ENCODE measurements at regions not wholly inside any gene's neighbourhood (a gene's known extent, or its start where the extent isn't known, plus 50 kb on each side); places are given as distances from the start of the nearest gene placed in this dataset.

DNA sequence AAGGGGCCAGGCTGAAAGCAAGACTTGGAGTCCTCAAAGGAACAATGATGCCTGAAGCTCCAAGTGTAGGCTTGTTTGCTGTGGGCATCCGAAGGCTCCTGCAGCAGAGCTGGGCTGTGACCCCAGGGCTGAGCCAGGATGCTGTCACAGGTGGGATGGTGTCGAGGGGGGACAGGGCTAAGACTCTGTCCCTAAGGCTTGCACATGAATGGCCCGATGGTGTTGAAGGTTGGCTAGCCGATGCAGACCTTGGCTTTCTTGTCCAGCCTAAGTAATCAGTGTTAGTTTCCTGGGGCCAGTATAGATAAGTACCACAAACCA lies 251.0 kb downstream of the NDUFA10 start:
- no peaks in the 10 kb centered on the region for H3K36me3 ChIP-seq (ENCODE audit: control insufficient read depth in 4 of 4, insufficient read depth in 3 of 4, low read depth in 1 of 4, low read length in 3 of 4)
- no peak overlapping the region for H3K9ac ChIP-seq (ENCODE audit: low read depth in 1 of 2, low read length in 2 of 2)
- H3K27ac ChIP-seq (ENCODE audit: low read depth in 1 of 2, low read length in 2 of 2) = no peak overlapping the region
- WGBS = 78% methylated on average over 4 of the region's 4 CpGs
- no peak for TF ChIP-seq RAD21 (IDR thresholded peaks at IDR 0.05)
- TF ChIP-seq NR2F2 (IDR thresholded peaks at IDR 0.05) = no peak
- TF ChIP-seq HNF4A (conservative IDR thresholded peaks at IDR 0.05) = no peak
- TF ChIP-seq EGR1 (IDR thresholded peaks at IDR 0.05; ENCODE audit: low read depth in 2 of 2) = no peak
- TF ChIP-seq RXRA (IDR thresholded peaks at IDR 0.05) = no peak
- TF ChIP-seq REST (IDR thresholded peaks at IDR 0.05) = no peak
- no peak for TF ChIP-seq ZBTB33 (IDR thresholded peaks at IDR 0.05)
- TF ChIP-seq, protein P1, sequence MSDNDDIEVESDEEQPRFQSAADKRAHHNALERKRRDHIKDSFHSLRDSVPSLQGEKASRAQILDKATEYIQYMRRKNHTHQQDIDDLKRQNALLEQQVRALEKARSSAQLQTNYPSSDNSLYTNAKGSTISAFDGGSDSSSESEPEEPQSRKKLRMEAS (IDR thresholded peaks at IDR 0.05) = no peak
- no peak for TF ChIP-seq SP1 (IDR thresholded peaks at IDR 0.05)
- no peak for TF ChIP-seq FOXA1 (IDR thresholded peaks at IDR 0.05)
- no peak for DNase-seq (ENCODE audit: low spot score)
- peaks cover 0 to 14% (median 6%) of the 10 kb centered on the region in 4 donors for H3K9me3 ChIP-seq (ENCODE audit: control insufficient read depth in 4 of 4, low read length in 3 of 4)
- H3K4me1 ChIP-seq (ENCODE audit: control insufficient read depth in 4 of 4, insufficient read depth in 4 of 4, low read length in 3 of 4) = no peaks in the 10 kb centered on the region
- H3K27me3 ChIP-seq (ENCODE audit: control insufficient read depth in 4 of 4, insufficient read depth in 4 of 4, low read length in 3 of 4) = no peaks in the 10 kb centered on the region
- H3K4me3 ChIP-seq (ENCODE audit: low read depth in 1 of 3, low read length in 3 of 3) = no peak overlapping the region

DNA sequence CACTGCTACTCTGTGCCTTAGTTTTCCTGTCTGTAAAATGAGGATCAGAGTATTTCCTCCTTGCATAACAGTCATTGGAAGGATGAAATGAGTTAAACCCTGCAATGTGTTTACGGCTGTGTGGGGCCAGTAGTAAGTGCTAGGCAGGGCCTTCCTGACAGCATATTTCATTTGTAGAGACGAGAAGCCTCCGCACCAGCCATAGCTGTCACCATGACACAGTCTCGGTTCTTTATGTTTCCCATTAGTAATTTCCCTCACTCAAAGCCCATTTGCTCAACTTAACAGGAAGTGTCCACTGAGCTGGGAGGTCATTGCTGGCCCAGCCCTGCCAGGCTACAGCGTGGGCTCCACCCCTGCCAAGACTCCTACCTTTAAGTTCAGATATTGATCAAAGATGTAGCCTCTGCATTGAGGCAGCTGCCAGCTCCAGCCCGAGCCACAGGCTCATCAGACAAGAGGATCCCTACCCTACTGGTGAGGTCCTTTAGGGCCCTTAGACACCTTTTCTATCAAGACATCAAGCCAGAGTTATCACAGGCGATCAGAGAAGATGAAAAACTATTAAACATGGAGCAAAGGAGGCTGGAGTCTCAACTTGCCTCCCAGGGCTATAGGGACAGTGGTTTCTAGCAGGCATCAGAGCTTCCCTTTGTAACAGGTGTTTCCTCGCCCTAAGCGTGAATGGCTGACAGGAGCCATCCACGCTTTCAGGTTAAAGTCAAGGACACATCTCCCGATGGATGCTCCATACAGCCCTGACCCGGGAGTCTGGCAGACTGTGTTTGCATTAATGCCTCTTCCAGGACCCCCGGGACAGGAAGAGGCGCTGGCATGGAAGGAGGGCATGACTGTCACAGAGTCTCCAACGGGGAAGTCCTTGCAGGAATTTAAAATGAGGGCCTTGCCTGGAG lies 251.7 kb downstream of the NDUFA10 start:
- Histone ChIP-seq H3K27ac (ENCODE audit: low read depth in 1 of 2, low read length in 2 of 2) (no peak overlapping the region), H3K27me3 (ENCODE audit: control insufficient read depth in 4 of 4, insufficient read depth in 4 of 4, low read length in 3 of 4) (no peaks in the 10 kb centered on the region), H3K4me1 (ENCODE audit: control insufficient read depth in 4 of 4, insufficient read depth in 4 of 4, low read length in 3 of 4) (no peaks in the 10 kb centered on the region), H3K4me3 (ENCODE audit: low read depth in 1 of 3, low read length in 3 of 3) (no peak overlapping the region), H3K9me3 (ENCODE audit: control insufficient read depth in 4 of 4, low read length in 3 of 4) (peaks cover 0 to 14% (median 6%) of the 10 kb centered on the region in 4 donors), H3K36me3 (ENCODE audit: control insufficient read depth in 4 of 4, insufficient read depth in 3 of 4, low read depth in 1 of 4, low read length in 3 of 4) (no peaks in the 10 kb centered on the region), H3K9ac (ENCODE audit: low read depth in 1 of 2, low read length in 2 of 2) (no peak overlapping the region)
- TF ChIP-seq, protein P1 (IDR thresholded peaks at IDR 0.05) = no peak
- TF ChIP-seq FOXA1 (IDR thresholded peaks at IDR 0.05) (no peak), EGR1 (IDR thresholded peaks at IDR 0.05; ENCODE audit: low read depth in 2 of 2) (no peak), CTCF (IDR thresholded peaks at IDR 0.05; ENCODE audit: low read depth, low read length, missing input control) (no peak), ATF3 (IDR thresholded peaks at IDR 0.05) (no peak), FOXA2 (IDR thresholded peaks at IDR 0.05) (no peak), GABPA (IDR thresholded peaks at IDR 0.05 in 1 of 2, conservative IDR thresholded peaks at IDR 0.05 in 1 of 2) (no peak), NR2F2 (IDR thresholded peaks at IDR 0.05) (no peak), HNF4A (conservative IDR thresholded peaks at IDR 0.05) (no peak)
- WGBS = 78% methylated on average over 15 of the region's 15 CpGs
- DNase-seq (ENCODE audit: low spot score) = no peak

All from liver (tissue), 8 donors.